Germinal center (tissue), 1 donor: ENCODE measurements at regions not wholly inside any gene's neighbourhood (a gene's known extent, or its start where the extent isn't known, plus 50 kb on each side); places are given as distances from the start of the nearest gene placed in this dataset.

Source experiments
- DNase-seq: peaks from one replicate; pipeline ENCODE4 v3.0.0; 2012; ENCODE audit warnings: mixed read lengths, low spot score

- DNase-seq: no peak
Observed at GRCh38 chr5:87053146-87053545, 214.5 kb upstream of the RASA1 start.

GRCh38 chr5:87054821-87055220 is 212.9 kb upstream of the RASA1 start:
- DNase-seq: no peak

GRCh38 chr5:87061046-87061445 is 206.6 kb upstream of the RASA1 start:
- DNase-seq: no peak

GRCh38 chr5:87069311-87069710 is 198.4 kb upstream of the RASA1 start:
- no peak for DNase-seq

DNA sequence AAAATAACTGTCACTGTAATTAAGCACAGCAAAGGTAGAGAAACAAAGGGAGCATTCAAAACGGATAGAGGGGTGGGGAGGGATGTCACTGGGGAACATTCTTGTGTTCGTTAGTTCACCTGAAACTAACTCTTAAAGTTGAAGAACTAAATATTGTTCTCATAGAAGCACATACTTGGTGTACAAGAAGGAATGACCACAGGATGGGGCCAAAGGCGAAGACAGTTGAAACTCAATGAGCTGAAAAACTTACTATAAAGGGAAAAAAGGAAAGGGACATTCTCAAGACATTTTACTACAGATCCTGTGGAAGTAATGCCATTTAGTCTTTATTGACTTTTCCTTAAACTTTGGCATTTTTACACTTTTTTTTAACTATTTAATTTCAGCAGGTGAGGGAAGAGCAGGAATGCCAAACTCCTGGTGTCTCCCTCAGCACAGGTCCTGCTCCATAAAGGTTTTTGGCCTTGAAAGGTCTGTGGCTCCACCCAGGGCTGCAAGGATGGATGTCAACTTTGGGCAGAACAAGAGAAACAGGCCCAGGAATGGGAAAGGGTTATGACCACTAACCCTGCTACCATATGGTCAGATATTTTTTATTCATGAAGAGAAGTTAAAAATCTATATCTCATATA is 197.6 kb upstream of the RASA1 start:
- no peak for DNase-seq

DNA sequence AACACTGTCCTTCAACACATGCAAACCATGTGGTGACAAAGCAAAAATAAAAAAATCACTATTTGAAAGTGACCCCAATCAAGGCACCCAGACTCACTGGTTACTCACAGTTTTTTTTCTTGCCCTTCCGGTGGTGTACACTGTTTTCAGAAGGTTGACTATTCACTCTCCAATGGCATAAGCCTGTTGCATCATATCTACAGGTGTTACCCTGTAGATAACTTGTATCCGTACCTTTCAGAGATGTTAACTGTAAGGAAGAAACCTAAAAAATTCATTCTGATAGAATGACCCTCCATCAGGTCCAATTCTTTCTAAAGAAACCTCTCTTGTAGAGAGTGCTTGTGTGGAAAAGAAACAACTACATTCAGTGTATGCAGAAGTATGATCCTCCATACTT is 193.6 kb upstream of the RASA1 start:
- no peak for DNase-seq

DNA sequence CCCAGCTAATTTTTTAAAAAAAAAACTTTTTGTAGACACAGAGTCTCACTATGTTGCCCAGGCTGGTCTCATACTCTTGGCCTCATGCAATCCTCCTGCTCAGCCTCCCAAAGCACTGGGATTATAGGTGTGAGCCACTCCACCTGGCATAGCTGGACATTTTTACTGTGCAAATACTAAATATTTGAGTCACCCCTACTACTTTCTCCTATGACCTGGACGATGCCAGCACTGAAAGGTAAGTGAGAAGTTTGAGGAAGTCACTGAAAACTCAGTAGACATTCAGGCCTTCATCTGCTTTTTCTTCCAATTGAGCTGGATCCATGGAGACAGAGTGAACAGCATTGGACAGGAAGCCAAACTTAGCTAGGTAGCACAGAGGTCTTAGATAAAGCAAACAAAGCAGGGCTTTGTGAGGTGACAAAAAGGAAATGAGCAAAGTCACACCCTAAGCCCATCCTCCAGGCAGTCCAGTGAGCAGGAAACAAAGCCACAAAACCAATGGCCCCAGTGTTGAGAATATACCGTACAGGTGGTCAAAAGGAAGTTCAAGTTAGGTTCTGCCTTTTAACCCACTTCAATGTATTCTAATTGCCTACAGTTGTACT is 192.6 kb upstream of the RASA1 start:
- no peak for DNase-seq

DNA sequence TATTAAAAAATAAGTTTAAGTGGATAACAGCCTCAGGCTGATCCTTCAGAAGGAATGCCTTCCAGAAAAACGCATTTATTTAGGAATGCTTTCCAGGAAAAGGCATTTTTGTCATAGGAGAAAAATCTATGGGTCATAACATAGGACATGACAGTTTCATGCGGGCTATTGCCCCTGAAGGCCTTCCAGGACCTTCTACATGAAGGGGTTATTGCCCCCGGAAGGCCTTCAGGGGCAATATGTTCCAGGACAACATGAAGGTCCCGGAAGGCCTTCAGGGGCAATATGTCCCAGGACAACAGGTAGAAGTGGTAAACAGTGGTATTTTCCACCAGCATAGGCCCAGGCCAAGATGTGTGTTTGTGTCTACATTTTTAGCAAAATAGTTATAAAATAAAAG is 191.3 kb upstream of the RASA1 start:
- no peak for DNase-seq

GRCh38 chr5:87076931-87077330 is 190.8 kb upstream of the RASA1 start:
- DNase-seq: no peak

DNA sequence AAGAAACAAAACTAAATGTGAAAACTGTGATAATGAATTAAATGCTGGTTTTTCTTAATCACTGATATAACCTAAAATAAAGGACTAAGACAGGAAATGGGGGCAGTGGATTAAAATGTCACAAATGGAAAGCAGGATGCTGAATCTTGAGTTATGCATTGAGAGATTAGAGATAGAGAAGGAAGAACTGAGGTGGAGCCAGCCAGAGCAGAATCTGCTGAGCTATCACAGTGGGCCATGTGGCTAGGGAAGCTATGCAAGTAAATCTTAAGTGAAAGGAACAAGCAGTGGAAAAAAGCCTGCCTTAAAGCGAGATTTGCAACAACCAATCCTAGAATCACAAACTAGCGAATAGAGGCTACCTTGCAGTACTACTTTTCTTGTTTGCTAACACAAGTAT is 188.5 kb upstream of the RASA1 start:
- no peak for DNase-seq

GRCh38 chr5:87081016-87081415 is 186.7 kb upstream of the RASA1 start:
- no peak for DNase-seq

DNA sequence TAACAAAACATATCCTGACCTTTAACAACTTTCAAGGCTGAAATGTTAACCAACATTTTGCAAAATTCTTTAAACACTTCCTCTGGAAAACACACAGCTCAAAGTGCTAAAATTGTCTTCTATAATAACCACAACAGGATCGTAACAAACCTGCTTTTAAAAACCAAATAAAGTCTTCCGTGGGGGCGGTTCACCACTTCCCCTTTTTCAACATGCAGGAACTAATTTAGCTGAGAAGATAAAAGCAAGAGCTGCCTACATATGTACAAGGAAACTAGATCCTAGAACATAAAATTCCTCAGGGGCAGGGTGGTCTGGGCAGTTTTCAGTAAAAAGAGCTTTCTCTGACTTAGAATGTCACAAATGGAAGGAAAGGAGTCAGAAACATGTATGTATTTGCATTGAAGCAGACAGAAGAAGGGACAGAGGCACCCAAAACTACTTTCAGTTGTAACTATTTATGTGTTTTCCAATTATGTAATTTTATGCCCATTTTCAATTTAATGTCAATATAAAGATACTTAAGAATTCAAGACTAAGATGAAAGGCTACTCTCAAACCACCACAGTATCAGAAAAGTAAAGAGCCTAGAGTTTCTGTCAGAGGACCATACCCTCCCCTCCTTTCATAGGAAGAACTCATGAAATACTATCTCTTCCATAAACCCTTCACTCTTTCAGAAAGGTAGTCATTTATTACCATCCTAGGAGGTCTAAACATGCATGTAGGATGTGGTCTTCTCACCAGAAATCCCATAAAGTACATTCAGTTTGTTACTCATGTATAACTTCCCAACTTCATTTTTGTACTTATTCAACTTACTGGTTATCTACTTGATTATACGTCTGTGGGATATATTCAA is 185.9 kb upstream of the RASA1 start:
- peak; percentile 47 for DNase-seq

- no peak for DNase-seq
Observed at GRCh38 chr5:87094347-87094746, 173.3 kb upstream of the RASA1 start.

DNA sequence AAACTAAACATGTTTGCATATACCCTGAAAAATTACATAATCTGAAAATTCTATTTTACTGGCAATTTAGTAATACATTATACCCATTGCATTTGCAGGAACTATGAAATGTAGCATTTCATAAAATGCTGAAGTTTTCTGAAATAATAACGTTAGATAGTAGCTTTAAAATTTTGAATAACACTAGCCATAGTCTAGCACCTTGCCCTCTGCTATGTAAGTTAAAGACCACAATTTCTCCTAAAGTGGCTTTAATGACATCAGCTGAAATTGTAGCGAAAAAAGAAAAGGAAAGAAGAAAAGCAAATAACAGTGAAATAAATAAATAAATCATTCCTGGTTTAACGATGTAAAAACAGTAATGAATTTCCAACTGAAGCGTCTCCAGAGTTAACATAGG is 172.8 kb upstream of the RASA1 start:
- no peak for DNase-seq

DNA sequence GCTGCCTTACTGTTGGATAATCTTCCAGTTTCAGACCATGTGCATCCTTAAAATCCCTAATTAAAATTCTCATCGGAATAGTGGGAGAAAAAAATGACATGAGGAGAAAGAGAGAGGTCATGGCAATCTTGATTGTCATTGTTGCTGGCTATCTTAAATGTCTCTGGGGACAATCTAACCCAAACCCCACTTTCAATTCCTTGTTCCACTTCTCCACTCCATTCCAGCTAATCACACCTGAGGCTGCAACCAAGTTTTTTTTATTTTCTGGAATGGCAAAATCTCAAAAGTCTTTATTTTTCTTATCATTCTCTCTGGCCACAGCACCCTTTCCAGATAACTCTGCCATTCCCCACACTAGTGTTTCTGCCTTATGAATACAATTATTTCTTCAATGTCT is 171.9 kb upstream of the RASA1 start:
- DNase-seq: no peak

DNA sequence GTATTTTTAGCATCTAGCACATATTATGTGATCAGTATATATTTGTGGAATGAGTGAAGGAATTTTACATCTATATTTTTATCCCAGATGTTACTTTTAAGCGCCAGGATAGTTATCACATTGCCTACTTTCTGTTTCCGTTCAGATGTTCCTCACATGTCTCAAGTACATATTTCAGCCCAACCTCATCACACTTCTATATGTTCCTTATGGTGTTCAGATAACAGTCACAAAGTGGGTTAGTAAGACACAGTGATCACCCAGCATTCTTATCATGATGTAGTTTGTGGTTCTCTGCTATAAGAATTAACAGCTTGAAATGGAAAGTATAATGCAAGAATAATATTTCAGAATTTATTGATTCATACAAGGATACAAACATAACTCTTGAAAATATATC is 170.0 kb upstream of the RASA1 start:
- no peak for DNase-seq

DNA sequence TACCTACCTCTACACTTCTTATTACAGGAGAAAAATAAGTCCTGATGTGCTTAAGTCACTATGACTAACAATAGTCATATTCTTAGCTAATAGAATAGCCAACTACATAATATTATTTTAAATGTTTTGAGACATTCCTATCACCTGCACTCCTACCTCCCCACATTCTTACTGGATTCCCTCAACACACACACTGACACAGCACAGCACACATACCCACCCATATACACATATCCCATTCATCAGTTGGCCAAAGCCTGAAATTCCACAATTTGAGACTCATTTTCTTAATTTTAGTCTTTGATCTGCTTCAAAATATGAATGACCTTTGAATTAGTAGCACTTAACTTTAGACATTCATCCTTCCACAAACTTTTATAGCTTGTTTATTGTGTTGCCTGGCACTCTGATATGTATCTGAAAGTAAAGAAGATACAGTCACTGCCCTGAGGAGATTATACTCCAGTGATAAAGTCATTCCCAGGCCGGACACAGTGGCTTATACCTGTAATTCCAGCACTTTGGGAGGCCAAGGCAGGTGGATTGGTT is 168.3 kb upstream of the RASA1 start:
- no peak for DNase-seq

DNA sequence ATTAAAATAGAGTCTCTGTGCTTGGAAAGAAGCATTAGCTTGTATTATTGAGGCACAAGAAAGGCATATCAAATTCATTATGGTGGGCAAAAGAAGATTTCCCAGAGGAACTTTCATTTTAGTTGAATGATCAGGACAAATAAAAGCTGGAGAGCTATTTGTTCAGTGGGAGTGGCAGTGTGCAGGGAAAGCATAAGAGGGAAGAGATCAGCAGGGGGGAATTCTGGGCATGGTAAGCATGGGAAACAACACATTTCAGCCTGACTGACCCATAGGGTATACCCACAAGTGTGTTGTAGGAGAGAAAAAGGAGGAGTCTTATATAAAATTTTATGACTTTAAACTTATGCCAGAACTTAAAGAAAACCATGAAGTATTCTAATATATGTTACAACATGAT is 167.7 kb upstream of the RASA1 start:
- no peak for DNase-seq

- no peak for DNase-seq
Observed at GRCh38 chr5:87101321-87101720, 166.4 kb upstream of the RASA1 start.

DNA sequence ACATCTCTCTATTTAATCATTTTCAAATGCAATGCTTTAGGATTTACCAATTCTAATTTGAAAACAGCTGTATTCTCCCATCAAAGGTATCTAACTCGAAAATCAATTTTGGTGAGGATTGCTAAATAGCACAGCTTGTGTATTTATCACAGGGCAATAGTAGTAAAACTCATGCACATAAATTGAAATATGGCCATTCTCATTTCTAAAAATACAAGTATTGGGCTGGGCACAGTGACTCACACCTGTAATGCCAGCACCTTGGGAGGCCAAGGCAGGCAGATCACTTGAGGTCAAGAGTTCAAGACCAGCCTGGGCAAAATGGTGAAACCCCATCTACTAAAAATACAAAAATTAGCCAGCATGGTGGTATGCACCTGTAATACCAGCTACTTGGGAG is 164.8 kb upstream of the RASA1 start:
- no peak for DNase-seq

GRCh38 chr5:87103616-87104287 is 163.9 kb upstream of the RASA1 start:
- peak; percentile 22 for DNase-seq

DNA sequence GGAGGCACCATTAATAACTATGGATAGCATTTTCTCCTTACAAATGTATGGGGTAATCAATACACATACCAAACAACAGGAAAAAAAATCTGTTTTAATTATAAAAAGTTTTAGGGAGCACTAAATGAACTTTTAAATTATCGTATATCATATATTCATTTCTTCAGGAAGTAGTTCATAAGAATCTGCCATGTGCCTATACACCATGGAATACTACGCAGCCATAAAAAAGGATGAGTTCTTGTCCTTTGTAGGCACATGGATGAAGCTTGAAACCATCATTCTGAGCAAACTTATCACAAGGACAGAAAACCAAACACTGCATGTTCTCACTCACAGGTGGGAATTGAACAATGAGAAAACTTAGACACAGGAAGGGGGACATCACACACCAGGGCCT is 162.1 kb upstream of the RASA1 start:
- no peak for DNase-seq

- DNase-seq: no peak
Observed at GRCh38 chr5:87109746-87110145, 157.9 kb upstream of the RASA1 start.
